ENCODE measurements at regions not wholly inside any gene's neighbourhood (a gene's known extent, or its start where the extent isn't known, plus 50 kb on each side); places are given as distances from the start of the nearest gene placed in this dataset.

GRCh38 chr2:4369826-4370419 is 666.5 kb downstream of the DCDC2C start:
- WGBS (ENCODE audit: low lambda C conversion rate): under 1% methylated on average over 3 of the region's 3 CpGs
- ATAC-seq: no peak
- no peak overlapping the region for H2AFZ ChIP-seq (ENCODE audit: low read length)
- no peak for DNase-seq (ENCODE audit: low spot score)
- no peak overlapping the region for H3K9ac ChIP-seq (ENCODE audit: insufficient read depth, low read depth, low read length)
- in situ Hi-C loops (cut with HindIII; ENCODE audit: extremely low pct_ligation_motif_present, low pct_unique_long_range_greater_than_20kb): no loop called here
- no peaks in the 10 kb centered on the region for H3K36me3 ChIP-seq (replicated peaks in 1 of 2; ENCODE audit: control insufficient read depth in 1 of 2, insufficient read depth in 2 of 2, low read length in 2 of 2)
- no peak overlapping the region for H3K27ac ChIP-seq (ENCODE audit: extremely low read length, insufficient read depth, low read length)
- H3K79me2 ChIP-seq (ENCODE audit: insufficient read depth, low read length): no peaks in the 10 kb centered on the region
- ChIA-PET POLR2A (no interaction called here), CTCF (ENCODE audit: low intra/inter-chr PET ratio, low total read pairs) (no interaction called here)
- BruUV-seq (replicated peaks): no TSS peak
- H4K20me1 ChIP-seq (ENCODE audit: insufficient read depth, low read length): no peaks in the 10 kb centered on the region
- intact Hi-C loops (cut with micrococcal nuclease; ENCODE audit: unreplicated experiment): no loop called here
- H3K4me2 ChIP-seq (ENCODE audit: low read depth, low read length): no peak overlapping the region
- peaks cover 87% of the 10 kb centered on the region for H3K9me3 ChIP-seq (ENCODE audit: low read length)
- TF ChIP-seq ZKSCAN8 (CRISPR knock-in tag; IDR thresholded peaks at IDR 0.05; ENCODE audit: borderline replicate concordance) (no peak), ELK4 (CRISPR knock-in tag; IDR thresholded peaks at IDR 0.05; ENCODE audit: borderline replicate concordance) (no peak), FOXP1 (IDR thresholded peaks at IDR 0.05) (no peak), FOXP1 (CRISPR knock-in tag; IDR thresholded peaks at IDR 0.05) (no peak), ZNF253 (CRISPR knock-in tag; IDR thresholded peaks at IDR 0.05; ENCODE audit: borderline replicate concordance) (no peak), STAT5B (CRISPR knock-in tag; IDR thresholded peaks at IDR 0.05) (no peak), PTBP1 (IDR thresholded peaks at IDR 0.05; ENCODE audit: low read depth, low read length, poor library complexity, severe bottlenecking) (no peak), ATF5 (CRISPR knock-in tag; IDR thresholded peaks at IDR 0.05; ENCODE audit: low read depth) (no peak), SNAPC5 (CRISPR knock-in tag; IDR thresholded peaks at IDR 0.05; ENCODE audit: borderline replicate concordance) (no peak), ZNF562 (CRISPR knock-in tag; IDR thresholded peaks at IDR 0.05; ENCODE audit: borderline replicate concordance) (no peak), ZNF564 (CRISPR knock-in tag; IDR thresholded peaks at IDR 0.05) (no peak), KDM6A (CRISPR knock-in tag; IDR thresholded peaks at IDR 0.05; ENCODE audit: low read depth) (no peak), ZNF205 (CRISPR knock-in tag; IDR thresholded peaks at IDR 0.05) (no peak)
- TF ChIP-seq, protein P1, sequence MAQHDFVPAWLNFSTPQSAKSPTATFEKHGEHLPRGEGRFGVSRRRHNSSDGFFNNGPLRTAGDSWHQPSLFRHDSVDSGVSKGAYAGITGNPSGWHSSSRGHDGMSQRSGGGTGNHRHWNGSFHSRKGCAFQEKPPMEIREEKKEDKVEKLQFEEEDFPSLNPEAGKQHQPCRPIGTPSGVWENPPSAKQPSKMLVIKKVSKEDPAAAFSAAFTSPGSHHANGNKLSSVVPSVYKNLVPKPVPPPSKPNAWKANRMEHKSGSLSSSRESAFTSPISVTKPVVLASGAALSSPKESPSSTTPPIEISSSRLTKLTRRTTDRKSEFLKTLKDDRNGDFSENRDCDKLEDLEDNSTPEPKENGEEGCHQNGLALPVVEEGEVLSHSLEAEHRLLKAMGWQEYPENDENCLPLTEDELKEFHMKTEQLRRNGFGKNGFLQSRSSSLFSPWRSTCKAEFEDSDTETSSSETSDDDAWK (CRISPR knock-in tag; IDR thresholded peaks at IDR 0.05): no peak
- TF ChIP-seq, protein P2, sequence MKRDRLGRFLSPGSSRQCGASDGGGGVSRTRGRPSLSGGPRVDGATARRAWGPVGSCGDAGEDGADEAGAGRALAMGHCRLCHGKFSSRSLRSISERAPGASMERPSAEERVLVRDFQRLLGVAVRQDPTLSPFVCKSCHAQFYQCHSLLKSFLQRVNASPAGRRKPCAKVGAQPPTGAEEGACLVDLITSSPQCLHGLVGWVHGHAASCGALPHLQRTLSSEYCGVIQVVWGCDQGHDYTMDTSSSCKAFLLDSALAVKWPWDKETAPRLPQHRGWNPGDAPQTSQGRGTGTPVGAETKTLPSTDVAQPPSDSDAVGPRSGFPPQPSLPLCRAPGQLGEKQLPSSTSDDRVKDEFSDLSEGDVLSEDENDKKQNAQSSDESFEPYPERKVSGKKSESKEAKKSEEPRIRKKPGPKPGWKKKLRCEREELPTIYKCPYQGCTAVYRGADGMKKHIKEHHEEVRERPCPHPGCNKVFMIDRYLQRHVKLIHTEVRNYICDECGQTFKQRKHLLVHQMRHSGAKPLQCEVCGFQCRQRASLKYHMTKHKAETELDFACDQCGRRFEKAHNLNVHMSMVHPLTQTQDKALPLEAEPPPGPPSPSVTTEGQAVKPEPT (CRISPR knock-in tag; IDR thresholded peaks at IDR 0.05; ENCODE audit: low read depth): no peak
- TF ChIP-seq, protein P3, sequence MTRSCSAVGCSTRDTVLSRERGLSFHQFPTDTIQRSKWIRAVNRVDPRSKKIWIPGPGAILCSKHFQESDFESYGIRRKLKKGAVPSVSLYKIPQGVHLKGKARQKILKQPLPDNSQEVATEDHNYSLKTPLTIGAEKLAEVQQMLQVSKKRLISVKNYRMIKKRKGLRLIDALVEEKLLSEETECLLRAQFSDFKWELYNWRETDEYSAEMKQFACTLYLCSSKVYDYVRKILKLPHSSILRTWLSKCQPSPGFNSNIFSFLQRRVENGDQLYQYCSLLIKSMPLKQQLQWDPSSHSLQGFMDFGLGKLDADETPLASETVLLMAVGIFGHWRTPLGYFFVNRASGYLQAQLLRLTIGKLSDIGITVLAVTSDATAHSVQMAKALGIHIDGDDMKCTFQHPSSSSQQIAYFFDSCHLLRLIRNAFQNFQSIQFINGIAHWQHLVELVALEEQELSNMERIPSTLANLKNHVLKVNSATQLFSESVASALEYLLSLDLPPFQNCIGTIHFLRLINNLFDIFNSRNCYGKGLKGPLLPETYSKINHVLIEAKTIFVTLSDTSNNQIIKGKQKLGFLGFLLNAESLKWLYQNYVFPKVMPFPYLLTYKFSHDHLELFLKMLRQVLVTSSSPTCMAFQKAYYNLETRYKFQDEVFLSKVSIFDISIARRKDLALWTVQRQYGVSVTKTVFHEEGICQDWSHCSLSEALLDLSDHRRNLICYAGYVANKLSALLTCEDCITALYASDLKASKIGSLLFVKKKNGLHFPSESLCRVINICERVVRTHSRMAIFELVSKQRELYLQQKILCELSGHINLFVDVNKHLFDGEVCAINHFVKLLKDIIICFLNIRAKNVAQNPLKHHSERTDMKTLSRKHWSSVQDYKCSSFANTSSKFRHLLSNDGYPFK (CRISPR knock-in tag; IDR thresholded peaks at IDR 0.05; ENCODE audit: borderline replicate concordance): no peak
- no peak overlapping the region for H3K4me3 ChIP-seq (replicated peaks in 1 of 3; ENCODE audit: insufficient read depth in 1 of 3, low read depth in 2 of 3, low read length in 3 of 3)
- no peaks in the 10 kb centered on the region for H3K27me3 ChIP-seq (ENCODE audit: control insufficient read depth in 1 of 2, insufficient read depth in 2 of 2, low read length in 2 of 2)
- no peak for FAIRE-seq
- no peaks in the 10 kb centered on the region for H3K4me1 ChIP-seq (ENCODE audit: insufficient read depth, low read length)
